ENCODE measurements at regions not wholly inside any gene's neighbourhood (a gene's known extent, or its start where the extent isn't known, plus 50 kb on each side); places are given as distances from the start of the nearest gene placed in this dataset.

- in situ Hi-C loops (cut with MboI; ENCODE audit: low sequenced_read_pairs, unreplicated experiment): no loop called here
- DNase-seq (ENCODE audit: low spot score): no peak
- TF ChIP-seq CTCF (IDR thresholded peaks at IDR 0.05; ENCODE audit: borderline replicate concordance, control extremely low read depth, extremely low read depth, insufficient read depth, missing control alignments): no peak
Measured at GRCh38 chr21:28723646-28724045, 269.0 kb downstream of the LTN1 start.

- in situ Hi-C loops (cut with MboI; ENCODE audit: low sequenced_read_pairs, unreplicated experiment): no loop called here
- no peak for TF ChIP-seq CTCF (IDR thresholded peaks at IDR 0.05; ENCODE audit: borderline replicate concordance, control extremely low read depth, extremely low read depth, insufficient read depth, missing control alignments)
- no peak for DNase-seq (ENCODE audit: low spot score)
Measured at GRCh38 chr21:28719723-28720122, 273.0 kb downstream of the LTN1 start.

DNA sequence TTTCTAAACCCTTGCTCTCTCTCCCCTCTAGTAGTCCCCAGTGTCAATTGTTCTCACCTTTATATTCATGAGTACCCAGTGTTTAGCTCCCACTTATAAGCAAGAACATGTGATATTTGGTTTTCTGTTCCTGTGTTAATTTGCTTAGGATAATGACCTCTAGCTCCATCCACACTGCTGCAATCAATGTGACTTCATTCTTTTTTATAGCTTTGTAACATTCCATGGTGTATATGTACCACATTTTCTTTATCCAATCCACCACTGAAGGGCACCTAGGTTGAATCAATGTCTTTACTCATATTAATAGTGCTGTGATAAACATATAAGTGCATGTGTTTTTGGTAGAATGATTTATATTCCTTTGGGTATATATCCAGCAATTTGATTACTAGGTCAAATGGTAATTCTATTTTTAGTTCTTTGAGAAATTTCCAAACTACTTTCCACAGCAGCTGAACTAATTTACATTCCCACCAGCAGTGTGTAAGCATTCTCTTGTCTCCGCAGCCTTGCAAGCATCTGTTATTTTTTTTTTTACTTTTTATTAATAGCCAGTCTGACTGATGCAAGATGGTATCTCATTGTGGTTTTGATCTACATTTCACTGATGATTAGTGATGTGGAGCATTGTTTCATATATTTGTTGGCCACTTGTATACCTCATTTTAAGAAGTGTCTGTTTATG lies 277.8 kb downstream of the LTN1 start:
- no peak for DNase-seq (ENCODE audit: low spot score)
- TF ChIP-seq CTCF (IDR thresholded peaks at IDR 0.05; ENCODE audit: borderline replicate concordance, control extremely low read depth, extremely low read depth, insufficient read depth, missing control alignments): no peak

DNA sequence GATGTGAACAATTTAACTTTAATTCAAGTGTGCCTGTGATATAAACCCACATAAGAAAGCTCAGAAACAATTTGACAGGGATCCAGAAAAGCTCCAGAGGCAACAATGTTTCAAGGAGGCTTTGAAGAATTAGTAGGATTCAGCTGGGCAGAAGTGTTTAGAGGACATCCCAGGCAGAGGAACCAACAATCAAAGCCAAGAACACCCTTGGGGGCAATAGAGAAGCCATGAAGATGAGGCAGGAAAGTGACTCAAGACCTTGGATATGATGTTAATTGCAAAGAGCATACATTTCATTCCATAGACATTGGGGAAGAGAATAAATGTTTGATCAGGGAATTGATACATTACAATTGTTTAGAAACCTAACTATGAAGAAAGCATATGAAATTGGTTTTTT lies 280.3 kb downstream of the LTN1 start:
- no peak for DNase-seq (ENCODE audit: low spot score)
- in situ Hi-C loops (cut with MboI; ENCODE audit: low sequenced_read_pairs, unreplicated experiment): no loop called here
- TF ChIP-seq CTCF (IDR thresholded peaks at IDR 0.05; ENCODE audit: borderline replicate concordance, control extremely low read depth, extremely low read depth, insufficient read depth, missing control alignments): no peak

More for the DNA sequence above, 277.8 kb downstream of the LTN1 start:
- in situ Hi-C loops (cut with MboI; ENCODE audit: low sequenced_read_pairs, unreplicated experiment): no loop called here

DNA sequence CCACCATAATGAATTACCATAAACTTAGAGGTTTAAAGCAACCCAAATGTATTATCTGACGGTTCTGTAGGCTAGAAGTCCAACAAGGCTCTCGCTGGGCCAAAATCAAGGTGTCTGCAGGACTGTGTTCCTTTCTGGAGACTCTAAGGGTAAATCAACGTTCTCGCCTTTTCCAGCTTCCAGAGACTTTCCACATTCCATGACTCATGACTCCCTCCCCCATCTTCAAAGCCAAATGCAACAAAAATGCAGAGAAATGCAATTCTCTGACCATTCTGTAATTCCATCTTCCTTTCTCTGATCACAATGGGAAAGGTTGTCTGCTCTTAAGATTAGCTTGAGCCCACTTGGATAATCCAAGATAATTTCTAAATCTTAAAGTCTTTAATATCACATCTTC lies 287.1 kb downstream of the LTN1 start:
- in situ Hi-C loops (cut with MboI; ENCODE audit: low sequenced_read_pairs, unreplicated experiment): no loop called here
- DNase-seq (ENCODE audit: low spot score): no peak
- TF ChIP-seq CTCF (IDR thresholded peaks at IDR 0.05; ENCODE audit: borderline replicate concordance, control extremely low read depth, extremely low read depth, insufficient read depth, missing control alignments): no peak

DNA sequence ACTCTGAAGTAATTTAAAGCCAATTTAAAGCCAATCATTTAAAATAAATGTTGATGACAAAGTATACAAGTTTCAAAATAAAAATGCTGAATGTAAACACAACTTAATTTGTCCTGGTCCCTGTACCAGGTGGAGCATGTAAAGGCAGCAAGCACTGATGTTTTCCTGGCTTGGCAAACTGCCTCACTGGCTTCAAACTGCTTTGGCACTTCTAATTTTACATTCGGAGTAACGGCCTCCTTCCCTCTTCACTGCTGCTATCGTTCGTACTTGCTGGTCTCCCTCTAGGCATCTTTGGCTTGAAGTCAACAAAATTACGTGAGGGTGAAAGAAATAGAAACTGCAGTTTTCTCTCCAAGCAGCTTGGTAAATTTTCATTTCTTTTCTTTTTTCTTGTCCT lies 287.9 kb downstream of the LTN1 start:
- no peak for DNase-seq (ENCODE audit: low spot score)
- in situ Hi-C loops (cut with MboI; ENCODE audit: low sequenced_read_pairs, unreplicated experiment): no loop called here
- TF ChIP-seq CTCF (IDR thresholded peaks at IDR 0.05; ENCODE audit: borderline replicate concordance, control extremely low read depth, extremely low read depth, insufficient read depth, missing control alignments): no peak
